A673 (cell line): ENCODE measurements at regions not wholly inside any gene's neighbourhood (a gene's known extent, or its start where the extent isn't known, plus 50 kb on each side); places are given as distances from the start of the nearest gene placed in this dataset.

ENCODE experiments used
- BruUV-seq: library from RNA; stranded (reverse); fragments of 400-500 nt; replicated peaks from 2 replicates; lab custom pipeline; 2021; lab: Mats Ljungman, UMichigan
- CTCF ChIA-PET: fragments of 300-600 bp; sonication (Branson Sonifier 250); formaldehyde crosslinking; loops from one replicate; lab custom pipeline; 2022; ENCODE audit warnings: antibody characterized with exemption; lab: Charles Lee
- POLR2A ChIA-PET: fragments of 300-600 bp; sonication (Branson Sonifier 250); formaldehyde crosslinking; loops from one replicate; lab custom pipeline; 2022; ENCODE audit warnings: antibody characterized with exemption; ENCODE audit not compliant: low non-redundant PET; lab: Charles Lee
- DNase-seq: peaks from one replicate; pipeline ENCODE4 v3.0.0-alpha.2; 2015; ENCODE audit warnings: low spot score
- H3K27ac ChIP-seq: fragments of 200-600 bp; sonication (generic); 2 replicates; pipeline ENCODE4 v1.5.1; 2016; ENCODE audit warnings: mixed run types, low read depth, mild to moderate bottlenecking, mixed read lengths, antibody characterized with exemption, low read length; ENCODE audit not compliant: poor library complexity, severe bottlenecking
- H3K27me3 ChIP-seq: fragments of 200-600 bp; sonication (generic); replicated peaks from 2 replicates; pipeline ENCODE4 v1.6.1; 2017; ENCODE audit warnings: mixed run types, low read depth, mild to moderate bottlenecking, mixed read lengths, antibody characterized with exemption, low read length; ENCODE audit not compliant: insufficient read depth, poor library complexity
- H3K36me3 ChIP-seq: fragments of 200-600 bp; sonication (generic); 2 replicates; pipeline ENCODE4 v1.6.1; 2016; ENCODE audit warnings: mixed run types, mild to moderate bottlenecking, mixed read lengths, antibody characterized with exemption, low read length; ENCODE audit not compliant: insufficient read depth, poor library complexity, severe bottlenecking
- H3K4me1 ChIP-seq: fragments of 200-600 bp; sonication (generic); 2 replicates; pipeline ENCODE4 v1.6.1; 2017; ENCODE audit warnings: mixed run types, mild to moderate bottlenecking, mixed read lengths, antibody characterized with exemption, low read length; ENCODE audit not compliant: insufficient read depth, poor library complexity, severe bottlenecking
- H3K4me3 ChIP-seq: fragments of 200-600 bp; sonication (generic); 2 replicates; pipeline ENCODE4 v1.5.1; 2016; ENCODE audit warnings: low read depth, mixed run types, mild to moderate bottlenecking, mixed read lengths, low read length; ENCODE audit not compliant: poor library complexity, severe bottlenecking
- H3K9me3 ChIP-seq: fragments of 200-600 bp; sonication (generic); 2 replicates; pipeline ENCODE4 v1.6.1; 2016; ENCODE audit warnings: mixed run types, low read depth, mild to moderate bottlenecking, mixed read lengths, antibody characterized with exemption, low read length; ENCODE audit not compliant: poor library complexity, severe bottlenecking
- EZH2 ChIP-seq: fragments of 200-600 bp; sonication (generic); IDR thresholded peaks from 2 replicates; pipeline ENCODE4 v1.6.1; 2017; ENCODE audit warnings: borderline replicate concordance, low read depth, mild to moderate bottlenecking, mixed read lengths, antibody characterized with exemption, low read length; ENCODE audit not compliant: poor library complexity, severe bottlenecking
- intact Hi-C: fragments of 100-400 bp; cut with micrococcal nuclease; formaldehyde crosslinking; loops from one replicate; pipeline ENCODE4 v1.10.0; 2022; ENCODE audit not compliant: unreplicated experiment
- TF ChIP-seq, protein P1 (sequence below): fragments of 300-800, 200-600 bp; sonication (generic); conservative IDR thresholded peaks from 2 replicates; pipeline ENCODE4 v1.5.1; 2017; ENCODE audit warnings: low read depth, mild to moderate bottlenecking, antibody characterized with exemption, low read length, moderate library complexity, mixed read lengths

DNA sequence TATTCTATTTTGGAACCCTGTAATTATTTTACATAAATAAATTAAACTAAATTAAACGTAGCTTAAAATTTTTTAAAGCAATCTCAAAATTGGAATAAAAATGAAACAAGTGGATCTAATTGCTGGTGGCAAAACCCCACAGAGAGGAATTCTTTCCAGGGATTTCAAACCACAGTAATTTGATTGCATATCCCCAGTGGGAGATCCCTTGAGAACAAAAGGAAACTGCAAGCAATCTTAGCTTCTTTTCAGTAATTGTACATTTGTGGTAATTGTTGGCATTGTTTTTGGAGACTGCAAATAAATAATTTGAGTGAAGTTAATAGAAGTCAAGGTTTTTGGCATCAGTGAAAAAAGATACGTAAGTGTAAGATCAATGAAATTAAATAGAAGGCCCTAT, 58.7 kb upstream of the MYCN start:
- H3K27ac ChIP-seq, result no peak overlapping the region
- H3K27me3 ChIP-seq, result no peaks in the 10 kb centered on the region
- intact Hi-C loops, result no loop called here
- peaks cover 3% of the 10 kb centered on the region for H3K4me1 ChIP-seq
- no peaks in the 10 kb centered on the region for H3K36me3 ChIP-seq
- DNase-seq, result no peak
- CTCF ChIA-PET, result no interaction called here
- no peaks in the 10 kb centered on the region for H3K9me3 ChIP-seq
- POLR2A ChIA-PET, result no interaction called here
- H3K4me3 ChIP-seq, result no peak overlapping the region
- no peak for TF ChIP-seq EZH2
- TF ChIP-seq, protein P1, sequence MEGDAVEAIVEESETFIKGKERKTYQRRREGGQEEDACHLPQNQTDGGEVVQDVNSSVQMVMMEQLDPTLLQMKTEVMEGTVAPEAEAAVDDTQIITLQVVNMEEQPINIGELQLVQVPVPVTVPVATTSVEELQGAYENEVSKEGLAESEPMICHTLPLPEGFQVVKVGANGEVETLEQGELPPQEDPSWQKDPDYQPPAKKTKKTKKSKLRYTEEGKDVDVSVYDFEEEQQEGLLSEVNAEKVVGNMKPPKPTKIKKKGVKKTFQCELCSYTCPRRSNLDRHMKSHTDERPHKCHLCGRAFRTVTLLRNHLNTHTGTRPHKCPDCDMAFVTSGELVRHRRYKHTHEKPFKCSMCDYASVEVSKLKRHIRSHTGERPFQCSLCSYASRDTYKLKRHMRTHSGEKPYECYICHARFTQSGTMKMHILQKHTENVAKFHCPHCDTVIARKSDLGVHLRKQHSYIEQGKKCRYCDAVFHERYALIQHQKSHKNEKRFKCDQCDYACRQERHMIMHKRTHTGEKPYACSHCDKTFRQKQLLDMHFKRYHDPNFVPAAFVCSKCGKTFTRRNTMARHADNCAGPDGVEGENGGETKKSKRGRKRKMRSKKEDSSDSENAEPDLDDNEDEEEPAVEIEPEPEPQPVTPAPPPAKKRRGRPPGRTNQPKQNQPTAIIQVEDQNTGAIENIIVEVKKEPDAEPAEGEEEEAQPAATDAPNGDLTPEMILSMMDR, result no peak
- no TSS peak for BruUV-seq

DNA sequence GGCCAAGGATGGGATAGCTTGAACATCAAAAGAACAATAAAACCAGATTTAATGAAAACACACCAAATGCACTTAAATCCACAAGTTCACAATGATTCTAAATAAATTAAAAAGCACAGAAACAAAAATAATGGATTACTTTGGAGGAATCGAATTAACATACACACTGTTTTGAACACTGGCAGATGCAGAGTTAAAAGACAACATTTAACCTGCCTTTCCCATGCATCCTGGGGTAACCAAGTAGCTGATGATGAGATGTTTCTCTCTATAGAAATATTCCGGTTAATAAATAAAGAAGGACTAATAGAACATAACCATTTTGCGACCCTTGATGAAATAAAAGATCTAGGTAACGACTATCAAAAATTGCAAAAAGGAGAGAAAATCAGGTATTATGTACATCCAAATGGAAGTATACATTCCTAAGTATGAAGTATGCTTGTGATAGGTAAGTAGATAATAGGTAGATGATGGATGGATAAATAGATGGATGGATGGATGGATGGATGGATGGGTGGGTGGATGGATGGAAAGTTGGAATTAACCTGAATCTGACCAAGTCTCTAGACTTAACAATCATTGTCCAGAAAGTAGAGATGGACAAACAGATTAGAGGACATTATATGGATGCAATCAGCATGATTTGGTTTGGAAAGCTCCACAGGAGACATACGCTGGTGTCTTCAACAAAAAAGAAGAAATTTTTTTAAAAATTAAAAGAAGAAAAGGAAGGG, 57.4 kb upstream of the MYCN start:
- BruUV-seq, result no TSS peak
- POLR2A ChIA-PET, result no interaction called here
- intact Hi-C loops, result no loop called here
- H3K4me3 ChIP-seq, result no peak overlapping the region
- CTCF ChIA-PET, result no interaction called here
- DNase-seq, result no peak
- no peak overlapping the region for H3K27ac ChIP-seq
- no peaks in the 10 kb centered on the region for H3K27me3 ChIP-seq
- no peaks in the 10 kb centered on the region for H3K9me3 ChIP-seq
- H3K4me1 ChIP-seq, result peaks cover 3% of the 10 kb centered on the region
- no peak for TF ChIP-seq EZH2
- H3K36me3 ChIP-seq, result no peaks in the 10 kb centered on the region

DNA sequence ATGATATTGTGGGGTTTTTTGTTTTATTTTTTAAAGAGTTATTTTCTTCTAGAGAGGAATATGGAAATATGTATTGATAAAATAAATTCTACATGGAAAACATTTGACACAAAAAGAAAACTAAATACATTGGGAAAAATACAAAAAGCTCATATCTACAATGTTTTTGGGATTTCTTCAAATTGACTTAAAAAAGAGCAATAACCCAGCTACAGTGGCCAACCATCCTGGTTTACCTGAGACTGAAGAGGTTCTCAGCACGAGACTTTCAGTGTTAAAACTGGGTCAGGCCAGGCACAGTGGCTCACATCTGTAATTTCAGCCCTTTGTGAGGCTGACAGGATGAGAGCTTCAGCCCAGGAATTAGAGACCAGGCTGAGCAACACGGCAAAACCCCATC, 56.7 kb upstream of the MYCN start:
- Histone ChIP-seq H3K4me3 (no peak overlapping the region), H3K27me3 (no peaks in the 10 kb centered on the region), H3K4me1 (peaks cover 3% of the 10 kb centered on the region), H3K9me3 (no peaks in the 10 kb centered on the region), H3K27ac (no peak overlapping the region), H3K36me3 (no peaks in the 10 kb centered on the region)
- no peak for DNase-seq
- ChIA-PET POLR2A (no interaction called here), CTCF (no interaction called here)
- TF ChIP-seq EZH2, result no peak
- TF ChIP-seq, protein P1, result no peak
- no TSS peak for BruUV-seq
- intact Hi-C loops, result no loop called here

DNA sequence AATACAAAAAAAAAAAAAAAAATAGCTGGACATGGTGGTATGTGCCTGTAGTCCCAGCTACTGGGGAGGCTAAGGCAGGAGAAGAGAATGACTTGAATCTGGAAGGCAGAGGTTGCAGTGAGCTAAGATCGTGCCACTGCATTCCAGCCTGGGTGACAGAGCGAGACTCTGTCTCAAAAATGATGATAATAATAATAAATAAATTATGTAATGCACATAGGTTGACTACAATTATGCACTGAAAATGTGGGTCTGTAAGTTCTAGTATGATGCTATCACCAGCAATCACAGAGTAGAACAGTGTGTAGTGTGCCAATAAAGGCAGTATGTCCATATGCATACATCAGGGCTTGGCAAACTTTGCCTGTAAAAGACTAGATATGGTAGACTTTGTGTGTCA, 55.6 kb upstream of the MYCN start:
- H3K4me3 ChIP-seq, result no peak overlapping the region
- no peak overlapping the region for H3K27ac ChIP-seq
- peaks cover 3% of the 10 kb centered on the region for H3K4me1 ChIP-seq
- H3K27me3 ChIP-seq, result no peaks in the 10 kb centered on the region
- H3K36me3 ChIP-seq, result no peaks in the 10 kb centered on the region
- TF ChIP-seq, protein P1, result no peak
- no peak for TF ChIP-seq EZH2
- no TSS peak for BruUV-seq
- no peaks in the 10 kb centered on the region for H3K9me3 ChIP-seq
- intact Hi-C loops, result no loop called here
- DNase-seq, result no peak
- ChIA-PET CTCF (no interaction called here), POLR2A (no interaction called here)
